NCI-H1436 (cell line): ENCODE measurements at regions not wholly inside any gene's neighbourhood (a gene's known extent, or its start where the extent isn't known, plus 50 kb on each side); places are given as distances from the start of the nearest gene placed in this dataset.

Source experiments
- DNase-seq: peaks from one replicate; lab custom pipeline; 2025; lab: John Stamatoyannopoulos, UW

DNA sequence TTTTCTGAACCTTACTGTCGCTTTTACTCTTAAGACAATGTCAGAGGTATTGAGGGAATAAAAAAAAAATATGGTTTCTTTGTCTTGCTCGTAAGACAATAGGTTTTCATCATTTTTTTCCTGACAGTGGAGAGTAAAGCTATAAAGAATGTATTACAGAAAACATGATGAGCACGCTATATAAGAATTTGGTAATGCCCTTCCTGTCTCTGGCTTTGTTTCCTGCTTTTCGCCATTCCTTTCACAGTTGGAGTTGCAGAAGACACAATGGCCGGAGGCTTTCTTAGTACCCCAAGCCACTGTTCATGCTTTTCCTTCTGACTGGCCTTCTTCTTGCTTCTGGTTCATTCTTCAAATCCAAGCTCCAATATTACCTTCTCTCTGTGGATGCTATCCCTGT is 101.0 kb upstream of the DACH1 start:
- no peak for DNase-seq

- DNase-seq: no peak
These were observed 97.6 kb upstream of the DACH1 start for GRCh38 chr13:71964491-71965100.

GRCh38 chr13:71962735-71963134 is 95.7 kb upstream of the DACH1 start:
- no peak for DNase-seq

GRCh38 chr13:71962126-71962525 is 95.1 kb upstream of the DACH1 start:
- DNase-seq: no peak

- no peak for DNase-seq
These were observed 82.4 kb upstream of the DACH1 start for GRCh38 chr13:71949441-71949840.

DNA sequence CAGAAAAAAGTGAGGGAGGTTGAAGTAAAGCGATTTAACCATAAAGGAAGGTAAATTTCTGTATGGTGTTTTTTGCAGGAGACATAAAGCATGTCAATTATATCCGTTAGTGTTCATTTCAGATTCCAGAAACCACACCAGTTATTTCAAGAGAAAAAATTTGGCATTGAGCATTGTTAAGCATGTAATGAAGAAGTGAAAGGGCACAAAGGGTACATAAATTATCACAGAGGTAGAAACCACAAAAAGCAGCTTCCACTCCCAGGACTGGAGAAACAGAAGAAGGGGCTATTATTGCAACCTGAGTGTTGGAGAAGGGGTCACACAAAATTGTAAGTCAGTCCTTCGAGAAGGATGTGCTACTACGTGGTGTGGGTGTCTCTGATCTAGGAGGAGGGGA is 72.2 kb upstream of the DACH1 start:
- no peak for DNase-seq

DNA sequence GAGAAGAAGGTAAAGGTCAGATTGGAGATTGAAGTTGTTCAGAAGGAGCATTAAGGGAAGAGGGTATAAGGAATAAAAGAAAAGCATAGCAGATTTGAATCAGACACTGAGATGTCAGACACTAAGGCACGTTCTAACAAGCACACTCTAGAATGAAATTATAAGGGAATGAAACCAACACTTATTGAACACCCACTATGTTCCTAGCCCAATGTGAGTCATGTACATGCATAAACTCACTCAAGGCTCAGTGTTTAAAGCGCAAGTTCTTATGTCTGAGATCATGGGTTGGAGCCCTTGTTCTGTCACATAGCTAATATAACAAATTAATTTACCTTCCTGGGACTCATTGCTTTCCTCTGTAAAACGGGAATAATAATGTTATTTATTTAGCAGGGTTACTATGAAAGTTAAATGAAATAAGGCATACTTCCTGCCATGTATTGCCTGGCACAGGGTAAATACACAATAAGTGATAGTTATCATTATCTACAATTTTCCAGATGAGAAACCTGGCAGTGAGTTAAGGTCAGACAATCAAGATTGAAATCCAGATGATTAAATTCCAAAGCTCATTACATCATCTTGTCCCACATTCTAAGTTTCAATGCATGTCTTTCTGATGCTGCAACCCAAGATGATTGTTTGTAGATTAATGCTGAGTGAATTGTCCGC is 68.3 kb upstream of the DACH1 start:
- no peak for DNase-seq

DNA sequence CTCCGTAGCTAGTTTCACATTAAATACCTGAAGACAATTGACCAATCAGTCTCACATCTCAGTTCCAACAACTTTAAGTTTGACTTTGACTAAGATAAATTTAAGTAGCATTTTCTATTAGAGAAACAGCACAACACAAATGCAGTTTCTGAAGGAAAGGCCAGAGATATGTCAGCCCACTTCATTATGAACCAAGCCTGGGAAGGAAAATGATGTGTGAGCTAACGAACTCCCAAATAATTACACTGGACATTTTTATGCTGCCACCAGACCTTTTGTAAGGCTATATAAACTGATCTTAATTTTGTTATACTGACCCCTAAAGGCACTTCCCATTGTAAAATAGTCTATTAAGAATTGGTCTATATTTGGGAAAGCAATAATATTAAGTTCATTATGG is 57.9 kb upstream of the DACH1 start:
- no peak for DNase-seq

DNA sequence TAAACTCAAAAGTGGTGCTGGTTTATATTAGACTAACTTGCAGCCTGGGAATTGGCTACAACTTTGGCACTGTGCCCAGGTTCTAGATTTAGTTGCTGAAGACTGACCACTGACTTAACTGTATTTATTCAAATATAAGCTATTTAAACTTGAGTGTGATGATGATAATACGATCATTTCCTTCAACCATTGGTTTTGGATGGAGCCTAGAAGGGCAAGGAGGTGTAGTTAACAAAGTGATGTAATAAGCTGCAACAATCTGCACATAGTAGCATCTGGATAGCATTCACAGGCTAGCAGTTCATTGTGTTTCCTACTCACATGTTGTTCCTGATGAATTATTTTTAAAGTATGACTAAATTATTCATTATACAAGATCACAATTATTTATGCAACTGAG is 55.2 kb upstream of the DACH1 start:
- DNase-seq: no peak
